Endothelial cell of umbilical vein (primary cell): ENCODE measurements at regions not wholly inside any gene's neighbourhood (a gene's known extent, or its start where the extent isn't known, plus 50 kb on each side); places are given as distances from the start of the nearest gene placed in this dataset.

Source experiments
- BruUV-seq: library from RNA; stranded (reverse); fragments of 400-500 nt; replicated peaks from 2 replicates; lab custom pipeline; 2021; lab: Mats Ljungman, UMichigan
- CTCF ChIA-PET: fragments of 300-600, 350-600 bp; sonication (Branson Sonifier 250); formaldehyde crosslinking; loops from one replicate; lab custom pipeline; 2021; ENCODE audit warnings: antibody characterized with exemption, inconsistent platforms; lab: Charles Lee
- POLR2A ChIA-PET: fragments of 300-600, 350-600 bp; sonication (Branson Sonifier 250); formaldehyde crosslinking; loops from one replicate; lab custom pipeline; 2021; ENCODE audit warnings: antibody characterized with exemption, inconsistent platforms; lab: Charles Lee
- DNase-seq: peaks from one replicate; pipeline ENCODE4 v3.0.0-alpha.2; 2011; ENCODE audit warnings: low read depth, low spot score
- FAIRE-seq: peaks from 2 replicates; lab custom pipeline; 2011; peaks lifted over from hg19 to GRCh38; lab: Jason Lieb, UNC
- H2AFZ ChIP-seq: 2 replicates; pipeline ENCODE4 v1.6.0; 2012; ENCODE audit warnings: low read depth, low read length, control low read depth, inconsistent platforms
- H3K27ac ChIP-seq: 2 replicates; pipeline ENCODE4 v1.5.1; 2011; ENCODE audit warnings: low read depth, mild to moderate bottlenecking, control low read depth, low read length, moderate library complexity; ENCODE audit not compliant: insufficient read depth
- H3K27me3 ChIP-seq, 2 experiments: 2 replicates each; pipeline versions ENCODE4 v1.6.0 to v1.6.1; 2011; ENCODE audit warnings: low read length in 2 of 2, mixed read lengths in 1 of 2; ENCODE audit not compliant: control insufficient read depth in 2 of 2, insufficient read depth in 2 of 2
- H3K36me3 ChIP-seq, 2 experiments: 2 replicates in 1 of 2; 3 replicates in 1 of 2; pipeline ENCODE4 v1.5.1; 2011; ENCODE audit warnings: low read length in 2 of 2, mild to moderate bottlenecking in 1 of 2, moderate library complexity in 1 of 2; ENCODE audit not compliant: control insufficient read depth in 2 of 2, insufficient read depth in 2 of 2; ENCODE audit errors: extremely low read depth in 1 of 2
- H3K4me1 ChIP-seq: 3 replicates; pipeline ENCODE4 v1.5.1; 2011; ENCODE audit warnings: mild to moderate bottlenecking, low read length; ENCODE audit not compliant: control insufficient read depth, insufficient read depth; ENCODE audit errors: extremely low read depth
- H3K4me2 ChIP-seq: 2 replicates; pipeline ENCODE4 v1.6.1; 2011; ENCODE audit warnings: low read length, control low read depth, mixed read lengths; ENCODE audit not compliant: insufficient read depth
- H3K4me3 ChIP-seq, 3 experiments: fragments of 200-600 bp in 1 of 3; sonication (generic), shearing (Covaris generic) in 1 of 3; replicated peaks in 1 of 3; 2 replicates each; pipeline ENCODE4 v1.5.1; 2011 to 2016; ENCODE audit warnings: control low read depth in 3 of 3, low read length in 3 of 3, mild to moderate bottlenecking in 2 of 3, inconsistent platforms in 1 of 3, low read depth in 1 of 3, moderate library complexity in 1 of 3; ENCODE audit not compliant: insufficient read depth in 1 of 3
- H3K79me2 ChIP-seq: 2 replicates; pipeline ENCODE4 v1.6.0; 2012; ENCODE audit warnings: low read length, inconsistent platforms; ENCODE audit not compliant: control insufficient read depth, insufficient read depth
- H3K9ac ChIP-seq: replicated peaks from 2 replicates; pipeline ENCODE3; 2011; ENCODE audit warnings: low read length, control low read depth; ENCODE audit not compliant: insufficient read depth; ENCODE audit errors: extremely low read depth
- H3K9me1 ChIP-seq: replicated peaks from 3 replicates; pipeline ENCODE4 v1.6.0; 2011; ENCODE audit warnings: mild to moderate bottlenecking, low read length; ENCODE audit not compliant: control insufficient read depth, insufficient read depth; ENCODE audit errors: extremely low read depth
- H3K9me3 ChIP-seq: replicated peaks from 2 replicates; pipeline ENCODE4 v1.5.1; 2012; ENCODE audit warnings: low read length, inconsistent platforms; ENCODE audit not compliant: control insufficient read depth, insufficient read depth
- H4K20me1 ChIP-seq: replicated peaks from 2 replicates; pipeline ENCODE3; 2011; ENCODE audit warnings: mild to moderate bottlenecking, low read length; ENCODE audit not compliant: control insufficient read depth, insufficient read depth; ENCODE audit errors: extremely low read depth
- CTCF ChIP-seq, 2 donors: IDR thresholded peaks; 1 replicate in 1 of 2; 2 replicates in 1 of 2; pipeline ENCODE4 v1.5.1; 2011; ENCODE audit warnings: low read length in 2 of 2, mild to moderate bottlenecking in 2 of 2, moderate library complexity in 2 of 2, control low read depth in 1 of 2, inconsistent platforms in 1 of 2, low read depth in 1 of 2; ENCODE audit not compliant: insufficient read depth in 1 of 2; ENCODE audit errors: extremely low read depth in 1 of 2
- EZH2 ChIP-seq: IDR thresholded peaks from 2 replicates; pipeline ENCODE4 v1.6.1; 2012; ENCODE audit warnings: borderline replicate concordance, low read depth, mild to moderate bottlenecking, moderate library complexity, low read length, inconsistent platforms; ENCODE audit not compliant: severe bottlenecking
- FOS ChIP-seq: IDR thresholded peaks from 2 replicates; pipeline ENCODE4 v1.6.1; 2011; ENCODE audit warnings: mild to moderate bottlenecking, low read length, moderate library complexity, borderline replicate concordance; ENCODE audit not compliant: insufficient read depth
- GATA2 ChIP-seq: IDR thresholded peaks from 2 replicates; pipeline ENCODE4 v1.7.0; 2011; ENCODE audit warnings: low read depth, mild to moderate bottlenecking, moderate library complexity, mixed read lengths, low read length; ENCODE audit not compliant: insufficient read length, insufficient read depth
- JUN ChIP-seq: IDR thresholded peaks from 2 replicates; pipeline ENCODE4 v1.6.1; 2011; ENCODE audit warnings: borderline replicate concordance, low read depth; ENCODE audit not compliant: insufficient read length, insufficient read depth
- MYC ChIP-seq: IDR thresholded peaks from one replicate; pipeline ENCODE4 v1.6.1; 2011; ENCODE audit warnings: mild to moderate bottlenecking, low read depth, low read length
- POLR2A ChIP-seq: IDR thresholded peaks from 2 replicates; pipeline ENCODE4 v1.6.1; 2012; ENCODE audit warnings: low read depth, mild to moderate bottlenecking, control low read depth, low read length
- POLR2AphosphoS5 ChIP-seq: IDR thresholded peaks from 2 replicates; pipeline ENCODE4 v1.6.1; 2012; ENCODE audit warnings: low read depth, mild to moderate bottlenecking, control low read depth, low read length, moderate library complexity; ENCODE audit not compliant: insufficient read depth
- dilution Hi-C: fragments of 300-500 bp; cut with MboI; formaldehyde crosslinking; loops from one replicate; pipeline ENCODE4 v1.15.0; 2019; ENCODE audit warnings: low sequenced_read_pairs; ENCODE audit not compliant: extremely low pct_ligation_motif_present
- intact Hi-C: fragments of 100-400 bp; cut with micrococcal nuclease; formaldehyde crosslinking; loops from one replicate; pipeline ENCODE4 v1.10.0; 2022
- TF ChIP-seq, protein P1 (sequence below): IDR thresholded peaks from 2 replicates; pipeline ENCODE4 v1.6.1; 2011; ENCODE audit not compliant: insufficient read depth, insufficient read length

DNA sequence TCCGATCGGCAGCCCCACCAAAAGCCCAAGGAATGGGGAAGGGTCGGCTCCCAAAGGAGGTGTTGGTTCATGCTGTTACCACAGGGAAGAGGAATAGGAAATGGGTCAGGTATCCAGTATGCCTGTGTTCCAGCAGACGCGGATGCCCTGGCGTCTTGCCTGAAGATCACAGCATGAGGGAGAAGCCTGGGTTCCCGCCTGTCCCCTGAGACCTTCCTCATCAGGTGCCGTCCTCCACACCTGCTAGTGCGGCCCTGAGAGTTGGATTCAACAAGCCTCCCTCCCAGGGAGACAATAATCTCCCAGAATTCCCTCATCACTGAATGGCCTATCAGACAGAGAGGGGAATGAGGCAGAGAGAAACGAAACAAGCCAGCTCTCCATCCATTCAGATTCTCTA lies 92.2 kb downstream of the SPATA19 start:
- H3K27me3 ChIP-seq: no peaks in the 10 kb centered on the region
- dilution Hi-C loops: no loop called here
- no peaks in the 10 kb centered on the region for H4K20me1 ChIP-seq
- H3K4me2 ChIP-seq: no peak overlapping the region
- intact Hi-C loops: no loop called here
- ChIA-PET POLR2A (no interaction called here), CTCF (no interaction called here)
- no peak overlapping the region for H2AFZ ChIP-seq
- H3K9me3 ChIP-seq: peaks cover 4% of the 10 kb centered on the region
- H3K4me1 ChIP-seq: no peaks in the 10 kb centered on the region
- H3K79me2 ChIP-seq: no peaks in the 10 kb centered on the region
- no peaks in the 10 kb centered on the region for H3K9me1 ChIP-seq
- H3K27ac ChIP-seq: no peak overlapping the region
- BruUV-seq: no TSS peak
- no peak for DNase-seq
- no peak overlapping the region for H3K4me3 ChIP-seq
- no peak for FAIRE-seq
- TF ChIP-seq POLR2AphosphoS5: no peak
- H3K9ac ChIP-seq: no peak overlapping the region
- no peaks in the 10 kb centered on the region for H3K36me3 ChIP-seq

DNA sequence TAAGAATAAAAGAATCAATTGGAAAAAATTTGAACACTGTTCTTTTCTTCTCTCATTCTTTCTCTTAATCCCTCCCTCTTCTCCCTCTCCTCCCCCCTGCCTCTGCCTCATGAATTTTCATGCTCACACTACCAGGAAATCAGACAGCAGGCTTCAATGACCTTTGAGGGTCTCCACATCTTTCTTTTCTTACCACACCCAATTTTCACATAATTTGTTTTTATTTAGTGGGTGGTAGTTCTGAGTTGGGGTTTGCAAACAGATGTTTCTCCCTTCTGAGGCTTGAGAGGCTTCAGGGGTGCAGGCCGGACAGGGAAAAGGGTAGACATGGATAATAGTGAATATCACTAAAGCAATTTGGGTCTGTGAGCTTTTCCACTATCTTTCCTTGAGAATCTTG lies 95.5 kb downstream of the SPATA19 start:
- no peak for FAIRE-seq
- no peak for DNase-seq
- no peaks in the 10 kb centered on the region for H3K27me3 ChIP-seq
- no peaks in the 10 kb centered on the region for H3K36me3 ChIP-seq
- BruUV-seq: no TSS peak
- H3K4me2 ChIP-seq: no peak overlapping the region
- ChIA-PET POLR2A (no interaction called here), CTCF (no interaction called here)
- H3K79me2 ChIP-seq: no peaks in the 10 kb centered on the region
- H3K9me1 ChIP-seq: no peaks in the 10 kb centered on the region
- no peak overlapping the region for H2AFZ ChIP-seq
- no peaks in the 10 kb centered on the region for H3K9me3 ChIP-seq
- dilution Hi-C loops: no loop called here
- no peaks in the 10 kb centered on the region for H3K4me1 ChIP-seq
- no peak overlapping the region for H3K4me3 ChIP-seq
- H4K20me1 ChIP-seq: no peaks in the 10 kb centered on the region
- TF ChIP-seq EZH2: no peak
- no peak for TF ChIP-seq GATA2
- no peak for TF ChIP-seq POLR2AphosphoS5
- TF ChIP-seq, protein P1, sequence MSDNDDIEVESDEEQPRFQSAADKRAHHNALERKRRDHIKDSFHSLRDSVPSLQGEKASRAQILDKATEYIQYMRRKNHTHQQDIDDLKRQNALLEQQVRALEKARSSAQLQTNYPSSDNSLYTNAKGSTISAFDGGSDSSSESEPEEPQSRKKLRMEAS: no peak
- TF ChIP-seq CTCF (IDR thresholded peaks at IDR 0.05; ENCODE audit: extremely low read depth in 1 of 2, insufficient read depth in 1 of 2, low read depth in 1 of 2, low read length in 2 of 2): no peak
- no peak for TF ChIP-seq MYC
- no peak for TF ChIP-seq POLR2A
- TF ChIP-seq FOS: no peak
- no peak for TF ChIP-seq JUN
- no peak overlapping the region for H3K9ac ChIP-seq
- intact Hi-C loops: no loop called here
- H3K27ac ChIP-seq: no peak overlapping the region
